NCI-H526 (cell line): ENCODE measurements at regions not wholly inside any gene's neighbourhood (a gene's known extent, or its start where the extent isn't known, plus 50 kb on each side); places are given as distances from the start of the nearest gene placed in this dataset.
A peak's percentile ranks its signal among the peaks of the same experiment; 100 is the strongest.

Experiments
- DNase-seq, 2 experiments: peaks; one replicate each; lab custom pipeline; 2025; lab: John Stamatoyannopoulos, UW

GRCh38 chr9:78805771-78806170 is 508.8 kb downstream of the PSAT1 start:
- no peak for DNase-seq

- no peak for DNase-seq
Measured at GRCh38 chr9:78806492-78807160, 509.7 kb downstream of the PSAT1 start.

GRCh38 chr9:78807286-78807685 is 510.4 kb downstream of the PSAT1 start:
- DNase-seq = no peak

GRCh38 chr9:78808048-78808447 is 511.1 kb downstream of the PSAT1 start:
- no peak for DNase-seq

- no peak for DNase-seq
Measured at GRCh38 chr9:78811622-78812276, 514.8 kb downstream of the PSAT1 start.

GRCh38 chr9:78812665-78813064 is 515.7 kb downstream of the PSAT1 start:
- no peak for DNase-seq

GRCh38 chr9:78813602-78814180 is 516.8 kb downstream of the PSAT1 start:
- DNase-seq = no peak

GRCh38 chr9:78821126-78821822 is 524.3 kb downstream of the PSAT1 start:
- peak in 1 of 2 experiments; percentile 47 for DNase-seq

GRCh38 chr9:78826527-78826926 is 529.6 kb downstream of the PSAT1 start:
- DNase-seq = no peak

GRCh38 chr9:78828521-78828920 is 531.6 kb downstream of the PSAT1 start:
- DNase-seq = no peak

- no peak for DNase-seq
Measured at GRCh38 chr9:78830301-78830700, 533.4 kb downstream of the PSAT1 start.

GRCh38 chr9:78831726-78832125 is 534.8 kb downstream of the PSAT1 start:
- no peak for DNase-seq

- no peak for DNase-seq
Measured at GRCh38 chr9:78835928-78836450, 539.1 kb downstream of the PSAT1 start.

- DNase-seq = no peak
Measured at GRCh38 chr9:78839252-78839651, 542.3 kb downstream of the PSAT1 start.

GRCh38 chr9:78848061-78848460 is 551.1 kb downstream of the PSAT1 start:
- no peak for DNase-seq

GRCh38 chr9:78856144-78856543 is 559.2 kb downstream of the PSAT1 start:
- no peak for DNase-seq

GRCh38 chr9:78856781-78857180 is 559.9 kb downstream of the PSAT1 start:
- no peak for DNase-seq

- no peak for DNase-seq
Measured at GRCh38 chr9:78857373-78858225, 560.7 kb downstream of the PSAT1 start.

- no peak for DNase-seq
Measured at GRCh38 chr9:78858266-78858665, 561.3 kb downstream of the PSAT1 start.

GRCh38 chr9:78860801-78861475 is 564.0 kb downstream of the PSAT1 start:
- DNase-seq = no peak

- DNase-seq = no peak
Measured at GRCh38 chr9:78863531-78863930, 566.6 kb downstream of the PSAT1 start.
